ENCODE measurements at regions not wholly inside any gene's neighbourhood (a gene's known extent, or its start where the extent isn't known, plus 50 kb on each side); places are given as distances from the start of the nearest gene placed in this dataset.

DNA sequence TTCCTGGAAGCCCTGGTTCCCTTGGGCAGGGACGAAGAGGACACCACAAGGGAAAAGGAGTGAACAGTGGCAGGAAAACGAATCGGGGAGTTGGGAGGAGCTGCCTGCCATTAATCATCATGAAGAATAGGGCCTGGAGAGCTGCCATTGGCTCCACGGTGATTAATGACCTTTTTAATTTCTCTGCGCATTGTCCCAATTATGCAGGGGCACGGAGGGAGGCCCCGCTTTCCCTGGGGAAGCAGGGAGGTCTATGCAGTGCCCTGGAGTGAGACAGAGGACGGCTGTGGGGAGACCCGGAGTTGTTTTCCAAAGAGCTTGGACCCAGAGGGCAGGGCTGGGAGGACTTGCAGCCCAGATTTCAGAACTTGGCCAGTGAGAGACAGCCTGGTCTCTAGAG, 338.9 kb upstream of the C16orf82 start:
- H3K27me3 ChIP-seq (replicated peaks in 1 of 2; ENCODE audit: control insufficient read depth in 2 of 2, extremely low read depth in 1 of 2, insufficient read depth in 2 of 2, low read length in 1 of 2), result peaks cover 0 to 3% of the 10 kb centered on the region in 2 experiments
- no peak overlapping the region for H3K27ac ChIP-seq (ENCODE audit: low read length)
- Mint-ChIP-seq H3K27me3 (peaks cover 6 to 16% of the 10 kb centered on the region in 2 donors), H3K9me3 (no peaks in the 10 kb centered on the region), H3K4me3 (no peak overlapping the region), H3K27ac (no peak overlapping the region), H3K36me3 (no peaks in the 10 kb centered on the region), H3K4me1 (no peaks in the 10 kb centered on the region)
- DNase-seq (no peak), ATAC-seq (replicated peaks in 1 of 4) (no peak)
- no peak overlapping the region for H3K4me3 ChIP-seq (ENCODE audit: control insufficient read depth in 1 of 2, extremely low read depth in 1 of 2, low read length in 1 of 2)
- H3K4me1 ChIP-seq (ENCODE audit: control insufficient read depth in 1 of 2, extremely low read depth in 1 of 2, insufficient read depth in 2 of 2, low read length in 2 of 2), result no peaks in the 10 kb centered on the region
- no peaks in the 10 kb centered on the region for H3K36me3 ChIP-seq (ENCODE audit: control insufficient read depth in 2 of 2, extremely low read depth in 1 of 2, insufficient read depth in 1 of 2, low read length in 1 of 2)
- ChIA-PET POLR2A (no interaction called here), CTCF (no interaction called here)
- 19% methylated on average over 9 of the region's 9 CpGs for WGBS (ENCODE audit: insufficient coverage)
- H3K9me3 ChIP-seq, result no peaks in the 10 kb centered on the region

GRCh38 chr16:26729951-26730541, 336.7 kb upstream of the C16orf82 start:
- Mint-ChIP-seq H3K9me3 (no peaks in the 10 kb centered on the region), H3K4me1 (no peaks in the 10 kb centered on the region), H3K27ac (no peak overlapping the region), H3K27me3 (peaks cover 6 to 16% of the 10 kb centered on the region in 2 donors), H3K4me3 (no peak overlapping the region), H3K36me3 (no peaks in the 10 kb centered on the region)
- H3K9me3 ChIP-seq, result no peaks in the 10 kb centered on the region
- no peak overlapping the region for H3K27ac ChIP-seq (ENCODE audit: low read length)
- no peaks in the 10 kb centered on the region for H3K4me1 ChIP-seq (ENCODE audit: control insufficient read depth in 1 of 2, extremely low read depth in 1 of 2, insufficient read depth in 2 of 2, low read length in 2 of 2)
- no peaks in the 10 kb centered on the region for H3K27me3 ChIP-seq (replicated peaks in 1 of 2; ENCODE audit: control insufficient read depth in 2 of 2, extremely low read depth in 1 of 2, insufficient read depth in 2 of 2, low read length in 1 of 2)
- H3K4me3 ChIP-seq (ENCODE audit: control insufficient read depth in 1 of 2, extremely low read depth in 1 of 2, low read length in 1 of 2), result no peak overlapping the region
- no CpG with 5 or more reads among the region's 2 CpGs for WGBS (ENCODE audit: insufficient coverage)
- CTCF ChIA-PET, result no interaction called here
- POLR2A ChIA-PET, result interaction anchor here in 1 of 2 donors (0.7 kb wide), 1 partner anchor 1287 kb away, joined by 3 read pairs; no protein-coding TSS in a partner anchor
- DNase-seq (no peak), ATAC-seq (replicated peaks in 1 of 4) (no peak)
- H3K36me3 ChIP-seq (ENCODE audit: control insufficient read depth in 2 of 2, extremely low read depth in 1 of 2, insufficient read depth in 1 of 2, low read length in 1 of 2), result no peaks in the 10 kb centered on the region

DNA sequence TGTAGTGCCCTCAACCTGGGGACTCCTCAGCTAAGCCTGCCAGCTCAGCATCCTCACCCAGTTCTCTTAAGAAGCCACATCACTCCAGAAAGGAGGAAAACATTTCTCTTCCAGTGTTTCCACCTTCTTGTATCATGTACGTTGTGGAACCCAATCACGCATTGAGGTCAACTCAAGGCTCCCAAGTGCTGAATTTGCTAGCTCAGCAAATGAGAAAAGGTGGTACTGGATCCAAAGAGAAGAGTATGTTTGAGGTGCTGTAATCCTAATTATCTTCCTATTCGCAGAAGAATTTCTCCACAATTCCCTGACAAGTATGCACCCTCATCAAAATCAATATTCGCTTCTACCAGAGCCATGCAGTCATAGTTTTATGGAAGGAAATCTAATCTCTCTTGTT, 335.0 kb upstream of the C16orf82 start:
- Mint-ChIP-seq H3K9me3 (peaks cover 0 to 3% (median 2%) of the 10 kb centered on the region in 3 donors), H3K4me3 (no peak overlapping the region), H3K4me1 (no peaks in the 10 kb centered on the region), H3K27ac (no peak overlapping the region), H3K27me3 (peaks cover 11 to 12% of the 10 kb centered on the region in 2 donors), H3K36me3 (no peaks in the 10 kb centered on the region)
- no peaks in the 10 kb centered on the region for H3K9me3 ChIP-seq
- no peak overlapping the region for H3K27ac ChIP-seq (ENCODE audit: low read length)
- ATAC-seq (replicated peaks in 1 of 4), result no peak
- H3K36me3 ChIP-seq (ENCODE audit: control insufficient read depth in 2 of 2, extremely low read depth in 1 of 2, insufficient read depth in 1 of 2, low read length in 1 of 2), result no peaks in the 10 kb centered on the region
- DNase-seq, result no peak
- ChIA-PET POLR2A (no interaction called here), CTCF (no interaction called here)
- no peaks in the 10 kb centered on the region for H3K4me1 ChIP-seq (ENCODE audit: control insufficient read depth in 1 of 2, extremely low read depth in 1 of 2, insufficient read depth in 2 of 2, low read length in 2 of 2)
- H3K27me3 ChIP-seq (replicated peaks in 1 of 2; ENCODE audit: control insufficient read depth in 2 of 2, extremely low read depth in 1 of 2, insufficient read depth in 2 of 2, low read length in 1 of 2), result peaks cover 0 to 2% of the 10 kb centered on the region in 2 experiments
- H3K4me3 ChIP-seq (ENCODE audit: control insufficient read depth in 1 of 2, extremely low read depth in 1 of 2, low read length in 1 of 2), result no peak overlapping the region
- no CpG with 5 or more reads among the region's 4 CpGs for WGBS (ENCODE audit: insufficient coverage)

DNA sequence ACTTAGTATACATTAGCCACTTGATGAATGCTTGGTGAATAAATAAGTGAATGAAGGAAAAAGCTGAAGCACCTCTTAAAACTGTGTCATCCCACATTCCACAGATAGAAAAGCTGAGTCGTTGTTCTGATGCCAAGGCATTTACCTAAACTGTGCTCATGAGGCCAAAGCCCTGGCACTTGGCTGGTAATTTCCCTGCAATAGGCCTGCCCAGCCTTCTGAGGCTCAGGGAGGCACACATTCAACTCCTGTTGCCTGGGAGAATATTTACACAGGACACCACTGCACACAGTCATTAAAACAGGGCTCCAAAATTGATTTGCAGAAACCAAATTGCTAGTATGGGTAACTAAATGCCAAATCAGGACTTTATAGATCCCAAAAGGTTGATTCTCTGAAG, 333.0 kb upstream of the C16orf82 start:
- H3K27ac Mint-ChIP-seq, result no peak overlapping the region
- peaks cover 0 to 3% (median 2%) of the 10 kb centered on the region in 3 donors for H3K9me3 Mint-ChIP-seq
- DNase-seq, result no peak
- no peak for ATAC-seq (replicated peaks in 1 of 4)
- no peaks in the 10 kb centered on the region for H3K4me1 Mint-ChIP-seq
- H3K36me3 Mint-ChIP-seq, result no peaks in the 10 kb centered on the region
- WGBS (ENCODE audit: insufficient coverage), result 50% methylated on average over 1 of the region's 1 CpG
- H3K9me3 ChIP-seq, result no peaks in the 10 kb centered on the region
- H3K36me3 ChIP-seq (ENCODE audit: control insufficient read depth in 2 of 2, extremely low read depth in 1 of 2, insufficient read depth in 1 of 2, low read length in 1 of 2), result no peaks in the 10 kb centered on the region
- no peak overlapping the region for H3K4me3 ChIP-seq (ENCODE audit: control insufficient read depth in 1 of 2, extremely low read depth in 1 of 2, low read length in 1 of 2)
- ChIA-PET POLR2A (interaction anchor here in 1 of 2 donors (1.0 kb wide), 1 partner anchor 40 kb away, joined by 4 read pairs; no protein-coding TSS in a partner anchor), CTCF (no interaction called here)
- H3K27me3 Mint-ChIP-seq, result peaks cover 9 to 10% of the 10 kb centered on the region in 2 donors
- H3K4me3 Mint-ChIP-seq, result no peak overlapping the region
- H3K4me1 ChIP-seq (ENCODE audit: control insufficient read depth in 1 of 2, extremely low read depth in 1 of 2, insufficient read depth in 2 of 2, low read length in 2 of 2), result no peaks in the 10 kb centered on the region
- no peak overlapping the region for H3K27ac ChIP-seq (ENCODE audit: low read length)
- H3K27me3 ChIP-seq (replicated peaks in 1 of 2; ENCODE audit: control insufficient read depth in 2 of 2, extremely low read depth in 1 of 2, insufficient read depth in 2 of 2, low read length in 1 of 2), result peaks cover 0 to 4% of the 10 kb centered on the region in 2 experiments

DNA sequence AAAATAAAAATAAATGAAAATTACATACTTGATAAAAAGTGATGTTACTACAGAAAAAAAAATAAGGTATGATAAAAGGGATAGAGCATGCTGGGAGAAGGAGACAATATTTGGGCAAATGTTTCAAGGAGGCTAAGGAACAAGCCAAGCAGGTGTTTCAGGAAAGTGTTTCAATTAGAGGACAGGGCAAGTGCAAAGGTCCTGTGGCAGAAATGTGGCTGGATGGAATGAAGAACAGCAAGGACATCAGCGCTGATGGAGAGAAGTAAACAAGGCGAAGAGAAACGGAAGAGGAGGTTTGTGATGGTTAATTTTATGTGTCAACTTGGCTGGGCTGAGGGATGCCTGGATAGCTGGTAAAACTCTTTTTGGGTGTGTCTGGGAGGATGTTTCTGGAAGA, 331.2 kb upstream of the C16orf82 start:
- 87% methylated on average over 3 of the region's 3 CpGs for WGBS (ENCODE audit: insufficient coverage)
- Mint-ChIP-seq H3K4me3 (no peak overlapping the region), H3K27me3 (peaks cover 4 to 9% of the 10 kb centered on the region in 2 donors), H3K9me3 (peaks cover 0 to 3% (median 2%) of the 10 kb centered on the region in 3 donors), H3K4me1 (no peaks in the 10 kb centered on the region), H3K27ac (no peak overlapping the region), H3K36me3 (no peaks in the 10 kb centered on the region)
- no peak overlapping the region for H3K27ac ChIP-seq (ENCODE audit: low read length)
- H3K4me3 ChIP-seq (ENCODE audit: control insufficient read depth in 1 of 2, extremely low read depth in 1 of 2, low read length in 1 of 2), result no peak overlapping the region
- CTCF ChIA-PET, result no interaction called here
- no peaks in the 10 kb centered on the region for H3K36me3 ChIP-seq (ENCODE audit: control insufficient read depth in 2 of 2, extremely low read depth in 1 of 2, insufficient read depth in 1 of 2, low read length in 1 of 2)
- peaks cover 0 to 7% of the 10 kb centered on the region in 2 experiments for H3K27me3 ChIP-seq (replicated peaks in 1 of 2; ENCODE audit: control insufficient read depth in 2 of 2, extremely low read depth in 1 of 2, insufficient read depth in 2 of 2, low read length in 1 of 2)
- ATAC-seq (replicated peaks in 1 of 4) (no peak), DNase-seq (no peak)
- H3K9me3 ChIP-seq, result no peaks in the 10 kb centered on the region
- no peaks in the 10 kb centered on the region for H3K4me1 ChIP-seq (ENCODE audit: control insufficient read depth in 1 of 2, extremely low read depth in 1 of 2, insufficient read depth in 2 of 2, low read length in 2 of 2)
- POLR2A ChIA-PET, result no interaction called here

DNA sequence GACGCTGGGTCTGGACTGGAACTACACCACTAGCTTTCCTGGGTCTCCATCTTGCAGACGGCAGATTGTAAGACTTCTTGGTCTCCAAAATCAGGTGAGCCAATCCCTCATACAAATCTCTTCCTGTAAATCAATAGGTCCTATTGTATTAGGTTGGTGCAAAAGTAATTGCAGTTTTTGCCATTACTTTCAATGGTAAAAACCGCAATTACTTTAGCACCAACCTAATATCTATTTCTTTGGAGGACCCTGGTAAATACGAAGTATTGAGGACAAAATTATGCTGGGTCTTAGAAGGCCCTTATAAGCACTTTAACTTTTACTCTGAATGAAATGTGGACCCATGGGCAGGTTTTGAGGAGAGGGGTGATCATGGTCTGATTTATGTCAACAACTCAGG, 330.6 kb upstream of the C16orf82 start:
- Histone ChIP-seq H3K27me3 (replicated peaks in 1 of 2; ENCODE audit: control insufficient read depth in 2 of 2, extremely low read depth in 1 of 2, insufficient read depth in 2 of 2, low read length in 1 of 2) (peaks cover 0 to 7% of the 10 kb centered on the region in 2 experiments), H3K4me1 (ENCODE audit: control insufficient read depth in 1 of 2, extremely low read depth in 1 of 2, insufficient read depth in 2 of 2, low read length in 2 of 2) (no peaks in the 10 kb centered on the region), H3K27ac (ENCODE audit: low read length) (no peak overlapping the region), H3K9me3 (no peaks in the 10 kb centered on the region), H3K4me3 (ENCODE audit: control insufficient read depth in 1 of 2, extremely low read depth in 1 of 2, low read length in 1 of 2) (no peak overlapping the region), H3K36me3 (ENCODE audit: control insufficient read depth in 2 of 2, extremely low read depth in 1 of 2, insufficient read depth in 1 of 2, low read length in 1 of 2) (no peaks in the 10 kb centered on the region)
- DNase-seq (no peak), ATAC-seq (replicated peaks in 1 of 4) (no peak)
- Mint-ChIP-seq H3K4me3 (no peak overlapping the region), H3K36me3 (no peaks in the 10 kb centered on the region), H3K27me3 (peaks cover 4 to 7% of the 10 kb centered on the region in 2 donors), H3K9me3 (peaks cover 0 to 3% (median 2%) of the 10 kb centered on the region in 3 donors), H3K4me1 (no peaks in the 10 kb centered on the region), H3K27ac (no peak overlapping the region)
- ChIA-PET POLR2A (no interaction called here), CTCF (no interaction called here)
- WGBS (ENCODE audit: insufficient coverage), result no CpG with 5 or more reads among the region's 4 CpGs

DNA sequence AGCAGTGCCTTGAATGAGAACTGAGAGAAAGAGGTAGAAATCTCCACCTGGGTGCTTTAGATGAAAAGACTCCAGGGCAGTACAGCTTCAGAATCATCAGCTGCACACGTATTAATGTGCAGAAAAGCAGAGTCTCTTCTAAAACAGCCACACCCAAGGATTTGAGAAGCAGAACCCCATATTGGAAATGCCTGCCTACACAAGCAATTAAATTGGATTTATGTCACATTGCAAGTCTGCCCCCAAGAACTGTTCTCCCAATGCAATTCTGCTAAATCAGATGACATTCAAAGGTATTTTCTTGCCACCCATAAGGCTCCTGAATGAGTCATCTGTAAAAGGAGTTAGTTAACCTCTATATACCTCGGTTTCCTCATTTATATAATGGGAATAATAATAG, 326.0 kb upstream of the C16orf82 start:
- H3K4me1 Mint-ChIP-seq, result no peaks in the 10 kb centered on the region
- Histone ChIP-seq H3K4me1 (ENCODE audit: control insufficient read depth in 1 of 2, extremely low read depth in 1 of 2, insufficient read depth in 2 of 2, low read length in 2 of 2) (no peaks in the 10 kb centered on the region), H3K4me3 (ENCODE audit: control insufficient read depth in 1 of 2, extremely low read depth in 1 of 2, low read length in 1 of 2) (no peak overlapping the region), H3K27ac (ENCODE audit: low read length) (no peak overlapping the region), H3K36me3 (ENCODE audit: control insufficient read depth in 2 of 2, extremely low read depth in 1 of 2, insufficient read depth in 1 of 2, low read length in 1 of 2) (no peaks in the 10 kb centered on the region), H3K9me3 (no peaks in the 10 kb centered on the region), H3K27me3 (replicated peaks in 1 of 2; ENCODE audit: control insufficient read depth in 2 of 2, extremely low read depth in 1 of 2, insufficient read depth in 2 of 2, low read length in 1 of 2) (peaks cover 0 to 11% of the 10 kb centered on the region in 2 experiments)
- ATAC-seq (replicated peaks in 1 of 4) (no peak), DNase-seq (no peak)
- no peak overlapping the region for H3K4me3 Mint-ChIP-seq
- no peak overlapping the region for H3K27ac Mint-ChIP-seq
- 45% methylated on average over 1 of the region's 2 CpGs for whole genome bisulfite sequencing (ENCODE audit: insufficient coverage)
- POLR2A ChIA-PET, result no interaction called here
- no peaks in the 10 kb centered on the region for H3K36me3 Mint-ChIP-seq
- CTCF ChIA-PET, result no interaction called here
- H3K9me3 Mint-ChIP-seq, result no peaks in the 10 kb centered on the region
- H3K27me3 Mint-ChIP-seq, result peaks cover 16 to 21% of the 10 kb centered on the region in 2 donors
